ENCODE measurements at regions not wholly inside any gene's neighbourhood (a gene's known extent, or its start where the extent isn't known, plus 50 kb on each side); places are given as distances from the start of the nearest gene placed in this dataset.

- no peaks in the 10 kb centered on the region for H3K27me3 ChIP-seq (ENCODE audit: insufficient read depth, low read depth, low read length)
- no peak overlapping the region for H3K9ac ChIP-seq (ENCODE audit: low read length)
- no peak overlapping the region for H3K4me2 ChIP-seq (ENCODE audit: low read length)
- H3K9me2 ChIP-seq (ENCODE audit: insufficient read depth, low read length) = no peaks in the 10 kb centered on the region
- no peaks in the 10 kb centered on the region for H3K9me3 ChIP-seq (ENCODE audit: low read length)
- H3F3A ChIP-seq (ENCODE audit: insufficient read depth, low read length, poor library complexity, severe bottlenecking) = no peaks in the 10 kb centered on the region
- H3K79me2 ChIP-seq (replicated peaks; ENCODE audit: insufficient read depth, low read length) = no peaks in the 10 kb centered on the region
- no peak overlapping the region for H2AFZ ChIP-seq (ENCODE audit: low read depth, low read length)
- H3K27ac ChIP-seq (ENCODE audit: low read length) = no peak overlapping the region
- no peaks in the 10 kb centered on the region for H3K36me3 ChIP-seq (ENCODE audit: insufficient read depth, low read length)
- TF ChIP-seq MXI1 (conservative IDR thresholded peaks at IDR 0.05; ENCODE audit: poor library complexity, severe bottlenecking) = no peak
- TF ChIP-seq, protein P1, sequence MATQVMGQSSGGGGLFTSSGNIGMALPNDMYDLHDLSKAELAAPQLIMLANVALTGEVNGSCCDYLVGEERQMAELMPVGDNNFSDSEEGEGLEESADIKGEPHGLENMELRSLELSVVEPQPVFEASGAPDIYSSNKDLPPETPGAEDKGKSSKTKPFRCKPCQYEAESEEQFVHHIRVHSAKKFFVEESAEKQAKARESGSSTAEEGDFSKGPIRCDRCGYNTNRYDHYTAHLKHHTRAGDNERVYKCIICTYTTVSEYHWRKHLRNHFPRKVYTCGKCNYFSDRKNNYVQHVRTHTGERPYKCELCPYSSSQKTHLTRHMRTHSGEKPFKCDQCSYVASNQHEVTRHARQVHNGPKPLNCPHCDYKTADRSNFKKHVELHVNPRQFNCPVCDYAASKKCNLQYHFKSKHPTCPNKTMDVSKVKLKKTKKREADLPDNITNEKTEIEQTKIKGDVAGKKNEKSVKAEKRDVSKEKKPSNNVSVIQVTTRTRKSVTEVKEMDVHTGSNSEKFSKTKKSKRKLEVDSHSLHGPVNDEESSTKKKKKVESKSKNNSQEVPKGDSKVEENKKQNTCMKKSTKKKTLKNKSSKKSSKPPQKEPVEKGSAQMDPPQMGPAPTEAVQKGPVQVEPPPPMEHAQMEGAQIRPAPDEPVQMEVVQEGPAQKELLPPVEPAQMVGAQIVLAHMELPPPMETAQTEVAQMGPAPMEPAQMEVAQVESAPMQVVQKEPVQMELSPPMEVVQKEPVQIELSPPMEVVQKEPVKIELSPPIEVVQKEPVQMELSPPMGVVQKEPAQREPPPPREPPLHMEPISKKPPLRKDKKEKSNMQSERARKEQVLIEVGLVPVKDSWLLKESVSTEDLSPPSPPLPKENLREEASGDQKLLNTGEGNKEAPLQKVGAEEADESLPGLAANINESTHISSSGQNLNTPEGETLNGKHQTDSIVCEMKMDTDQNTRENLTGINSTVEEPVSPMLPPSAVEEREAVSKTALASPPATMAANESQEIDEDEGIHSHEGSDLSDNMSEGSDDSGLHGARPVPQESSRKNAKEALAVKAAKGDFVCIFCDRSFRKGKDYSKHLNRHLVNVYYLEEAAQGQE (IDR thresholded peaks at IDR 0.05; ENCODE audit: borderline replicate concordance) = no peak
- H3K4me3 ChIP-seq (ENCODE audit: low read length) = no peak overlapping the region
- no peaks in the 10 kb centered on the region for H4K20me1 ChIP-seq (ENCODE audit: insufficient read depth)
These were observed 137.1 kb upstream of the ZNF366 start for GRCh38 chr5:72644296-72644695.

DNA sequence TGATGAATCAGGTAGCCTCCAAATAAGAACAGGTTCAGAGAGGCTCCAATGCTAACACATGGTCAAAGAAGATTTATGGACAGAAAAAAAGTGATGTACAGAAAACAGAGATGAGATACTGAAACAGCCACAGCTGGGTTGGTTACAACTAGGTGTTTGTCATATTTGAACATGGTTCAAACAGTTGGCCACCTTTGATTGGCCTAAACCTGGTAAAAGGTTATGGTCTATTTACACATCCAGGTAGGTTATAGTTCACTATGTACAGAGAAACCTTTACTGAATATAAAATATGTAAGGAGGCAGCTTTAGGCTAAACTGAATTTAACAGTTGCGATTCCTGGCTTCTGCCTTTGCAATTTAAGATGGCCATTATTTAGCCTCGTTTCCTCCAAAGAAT is 134.0 kb upstream of the ZNF366 start:
- Histone ChIP-seq H3F3A (ENCODE audit: insufficient read depth, low read length, poor library complexity, severe bottlenecking) (no peaks in the 10 kb centered on the region), H3K9me2 (ENCODE audit: insufficient read depth, low read length) (no peaks in the 10 kb centered on the region), H4K20me1 (ENCODE audit: insufficient read depth) (no peaks in the 10 kb centered on the region), H3K27ac (ENCODE audit: low read length) (no peak overlapping the region), H3K4me3 (ENCODE audit: low read length) (no peak overlapping the region), H3K79me2 (replicated peaks; ENCODE audit: insufficient read depth, low read length) (no peaks in the 10 kb centered on the region), H3K9me3 (ENCODE audit: low read length) (no peaks in the 10 kb centered on the region), H3K36me3 (ENCODE audit: insufficient read depth, low read length) (no peaks in the 10 kb centered on the region), H3K4me2 (ENCODE audit: low read length) (no peak overlapping the region), H3K27me3 (ENCODE audit: insufficient read depth, low read depth, low read length) (no peaks in the 10 kb centered on the region), H3K9ac (ENCODE audit: low read length) (no peak overlapping the region), H2AFZ (ENCODE audit: low read depth, low read length) (no peak overlapping the region)
- no peak for TF ChIP-seq TAF1 (IDR thresholded peaks at IDR 0.05; ENCODE audit: low read depth)
- no peak for TF ChIP-seq POLR2AphosphoS5 (IDR thresholded peaks at IDR 0.05)
- TF ChIP-seq, protein P1 (IDR thresholded peaks at IDR 0.05; ENCODE audit: borderline replicate concordance) = no peak
- TF ChIP-seq MXI1 (conservative IDR thresholded peaks at IDR 0.05; ENCODE audit: poor library complexity, severe bottlenecking) = no peak
- no peak for TF ChIP-seq CTCF (IDR thresholded peaks at IDR 0.05; ENCODE audit: poor library complexity, severe bottlenecking)
- no peak for TF ChIP-seq RAD21 (conservative IDR thresholded peaks at IDR 0.05)
- TF ChIP-seq EZH2 (IDR thresholded peaks at IDR 0.05; ENCODE audit: borderline replicate concordance, insufficient read depth, low read length, poor library complexity, severe bottlenecking) = no peak
- no peak for TF ChIP-seq EP300 (conservative IDR thresholded peaks at IDR 0.05; ENCODE audit: poor library complexity, severe bottlenecking)
- TF ChIP-seq SMC3 (conservative IDR thresholded peaks at IDR 0.05; ENCODE audit: poor library complexity) = no peak

Measured in neural cell (in vitro differentiated cells).